ENCODE measurements at regions not wholly inside any gene's neighbourhood (a gene's known extent, or its start where the extent isn't known, plus 50 kb on each side); places are given as distances from the start of the nearest gene placed in this dataset.

DNA sequence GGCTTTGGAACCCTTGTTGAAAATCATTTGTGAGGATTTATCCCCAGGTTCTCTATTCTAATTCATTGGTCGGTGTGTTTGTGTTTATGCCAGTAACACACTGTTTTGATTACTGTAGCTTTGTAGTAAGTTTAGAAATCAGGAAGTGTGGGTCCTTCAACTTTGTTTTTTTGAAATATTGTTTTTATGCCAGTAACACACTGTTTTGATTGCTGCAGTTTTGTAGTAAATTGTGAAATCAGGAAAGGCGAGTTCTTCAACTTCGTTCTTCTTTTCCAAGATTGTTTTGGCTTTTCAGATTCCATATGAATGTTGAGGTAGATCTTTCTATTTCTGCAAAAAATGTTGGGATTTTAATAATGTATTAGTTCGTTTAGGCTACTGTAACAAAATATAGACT, 314.6 kb downstream of the RPLP1 start:
- TF ChIP-seq, protein P1, sequence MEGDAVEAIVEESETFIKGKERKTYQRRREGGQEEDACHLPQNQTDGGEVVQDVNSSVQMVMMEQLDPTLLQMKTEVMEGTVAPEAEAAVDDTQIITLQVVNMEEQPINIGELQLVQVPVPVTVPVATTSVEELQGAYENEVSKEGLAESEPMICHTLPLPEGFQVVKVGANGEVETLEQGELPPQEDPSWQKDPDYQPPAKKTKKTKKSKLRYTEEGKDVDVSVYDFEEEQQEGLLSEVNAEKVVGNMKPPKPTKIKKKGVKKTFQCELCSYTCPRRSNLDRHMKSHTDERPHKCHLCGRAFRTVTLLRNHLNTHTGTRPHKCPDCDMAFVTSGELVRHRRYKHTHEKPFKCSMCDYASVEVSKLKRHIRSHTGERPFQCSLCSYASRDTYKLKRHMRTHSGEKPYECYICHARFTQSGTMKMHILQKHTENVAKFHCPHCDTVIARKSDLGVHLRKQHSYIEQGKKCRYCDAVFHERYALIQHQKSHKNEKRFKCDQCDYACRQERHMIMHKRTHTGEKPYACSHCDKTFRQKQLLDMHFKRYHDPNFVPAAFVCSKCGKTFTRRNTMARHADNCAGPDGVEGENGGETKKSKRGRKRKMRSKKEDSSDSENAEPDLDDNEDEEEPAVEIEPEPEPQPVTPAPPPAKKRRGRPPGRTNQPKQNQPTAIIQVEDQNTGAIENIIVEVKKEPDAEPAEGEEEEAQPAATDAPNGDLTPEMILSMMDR (conservative IDR thresholded peaks at IDR 0.05; ENCODE audit: low read length), result no peak
- no peak for TF ChIP-seq EZH2phosphoT487 (IDR thresholded peaks at IDR 0.05; ENCODE audit: borderline replicate concordance, low read depth, low read length)
